GM21737 (cell line): ENCODE measurements at regions not wholly inside any gene's neighbourhood (a gene's known extent, or its start where the extent isn't known, plus 50 kb on each side); places are given as distances from the start of the nearest gene placed in this dataset.
"Not testable (repeated sequence)": the region's sequence is repeated elsewhere in the genome, so short reads cannot be mapped to it uniquely, and the experiment has no call there.

Experiments
- ATAC-seq: cut with Tn5 transposase; IDR thresholded peaks from one replicate; pipeline ENCODE4 v1.9.1; 2021; ENCODE audit warnings: mild to moderate bottlenecking, moderate library complexity; ENCODE audit not compliant: unreplicated experiment

GRCh38 chr4:10841697-10842096, 157.1 kb upstream of the CLNK start:
- ATAC-seq, result no peak

- ATAC-seq, result no peak
Observed at GRCh38 chr4:10837151-10837550, 152.6 kb upstream of the CLNK start.

DNA sequence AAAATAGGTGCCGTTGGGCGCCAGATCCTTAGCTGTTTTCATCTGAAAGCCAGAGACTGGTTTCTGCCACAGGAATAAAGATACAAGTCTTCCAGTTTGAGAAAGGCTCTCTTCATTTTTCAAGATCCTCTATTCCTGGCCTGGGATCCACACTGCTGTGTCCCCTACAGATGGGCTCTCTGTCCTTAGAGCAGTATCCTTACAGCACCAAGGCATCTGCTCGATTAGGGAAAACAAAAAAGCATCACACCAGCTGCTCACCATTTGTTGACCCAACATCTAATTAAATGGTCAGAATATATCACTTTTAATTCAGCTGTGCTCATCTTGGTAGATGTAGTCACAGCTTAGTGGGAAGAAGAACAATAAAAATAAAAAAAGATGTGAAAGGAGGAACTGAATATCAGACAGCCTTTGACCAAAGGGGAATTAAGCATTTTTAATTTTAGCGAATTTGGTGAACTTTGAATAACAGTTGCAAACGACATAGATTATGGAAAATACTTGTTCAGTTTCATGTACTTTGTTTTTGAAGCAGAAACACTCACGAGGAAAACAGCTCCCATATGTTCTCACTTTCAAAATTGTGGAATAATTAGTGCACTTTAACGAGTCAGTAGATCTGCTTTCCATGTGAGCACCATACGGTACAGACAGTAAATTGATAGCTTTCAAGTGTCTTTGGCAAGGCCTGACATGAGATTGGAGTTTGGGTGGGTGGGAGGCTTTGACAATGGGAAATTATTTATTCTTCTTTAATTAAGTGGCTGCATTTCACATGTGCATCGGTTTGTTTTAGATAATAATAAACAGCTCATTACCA, 148.4 kb upstream of the CLNK start:
- ATAC-seq, result no peak

- no peak for ATAC-seq
Observed at GRCh38 chr4:10831727-10832408, 147.3 kb upstream of the CLNK start.

- not testable (repeated sequence) for ATAC-seq
Observed at GRCh38 chr4:10828918-10829538, 144.5 kb upstream of the CLNK start.

DNA sequence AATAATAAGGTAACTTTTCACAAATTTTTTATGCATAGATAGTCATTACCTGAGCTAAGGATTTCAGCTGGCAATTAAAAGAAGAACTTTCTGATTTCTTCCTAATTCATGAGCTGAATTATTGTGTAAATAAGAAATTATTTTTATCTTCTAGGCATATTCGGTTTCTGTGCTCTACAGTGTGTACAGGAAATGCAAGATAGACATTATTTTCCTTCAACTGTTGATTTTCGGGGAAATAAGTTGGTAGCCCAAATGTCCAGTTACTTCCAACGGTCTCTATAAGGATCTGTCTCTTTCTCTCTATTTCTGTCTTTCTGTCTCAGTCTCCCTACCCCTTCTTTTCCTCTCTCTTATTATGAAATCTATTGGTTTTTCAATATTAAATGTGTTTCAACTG, 137.3 kb upstream of the CLNK start:
- no peak for ATAC-seq

- ATAC-seq, result no peak
Observed at GRCh38 chr4:10816571-10816970, 132.0 kb upstream of the CLNK start.

GRCh38 chr4:10811991-10812390, 127.4 kb upstream of the CLNK start:
- no peak for ATAC-seq

GRCh38 chr4:10810411-10810810, 125.8 kb upstream of the CLNK start:
- no peak for ATAC-seq

GRCh38 chr4:10809905-10810304, 125.3 kb upstream of the CLNK start:
- ATAC-seq, result no peak

DNA sequence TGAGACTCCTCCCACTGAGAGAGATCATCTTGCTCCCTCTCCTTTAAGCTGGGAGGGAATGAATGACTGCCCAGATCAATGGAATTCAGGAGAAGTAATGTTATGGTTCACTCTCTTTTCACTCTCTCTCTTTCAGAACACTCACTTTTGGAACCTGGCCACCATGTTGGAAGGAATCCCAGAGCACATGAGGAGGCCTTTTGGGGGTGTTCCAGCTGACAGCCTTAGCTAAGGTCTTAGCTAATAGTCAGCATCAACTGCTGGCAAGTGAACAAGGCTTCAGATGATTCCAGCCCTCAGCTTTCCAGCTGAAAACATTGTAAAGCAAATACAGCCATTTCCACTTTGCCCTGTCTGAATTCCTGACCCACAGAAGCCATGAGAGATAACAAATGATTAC, 124.0 kb upstream of the CLNK start:
- no peak for ATAC-seq

DNA sequence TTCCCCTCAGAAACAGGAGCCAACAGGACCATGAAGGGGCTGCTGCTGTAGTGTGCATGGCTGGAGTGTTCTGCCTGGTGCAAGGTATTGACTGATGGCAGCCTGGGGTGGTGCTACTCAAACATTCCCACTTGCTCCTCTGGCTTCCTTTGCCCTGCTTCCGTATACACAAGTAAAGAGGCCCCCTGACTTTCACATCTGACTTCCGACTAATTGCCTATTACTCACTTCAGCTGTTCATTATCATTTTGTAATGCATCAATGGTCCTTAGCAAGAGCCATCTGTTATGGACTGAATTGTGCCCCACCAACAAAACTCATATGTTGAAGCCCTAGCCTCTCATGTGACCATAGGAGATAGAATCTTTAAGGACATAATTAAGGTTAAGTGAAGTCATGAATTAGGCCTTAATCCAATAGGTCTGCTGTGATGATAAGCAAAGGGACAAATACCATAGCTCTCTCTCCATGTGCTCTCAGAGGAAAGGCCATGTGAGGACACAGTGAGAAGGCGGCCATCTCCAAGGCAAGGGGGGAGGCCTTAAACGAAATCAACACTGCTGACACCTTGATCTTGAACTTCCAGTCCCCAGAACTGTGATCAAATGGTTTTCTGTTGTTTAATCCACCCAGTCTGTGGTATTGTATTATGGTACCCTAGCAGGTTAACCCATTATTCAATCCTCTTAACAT, 122.5 kb upstream of the CLNK start:
- ATAC-seq, result no peak

DNA sequence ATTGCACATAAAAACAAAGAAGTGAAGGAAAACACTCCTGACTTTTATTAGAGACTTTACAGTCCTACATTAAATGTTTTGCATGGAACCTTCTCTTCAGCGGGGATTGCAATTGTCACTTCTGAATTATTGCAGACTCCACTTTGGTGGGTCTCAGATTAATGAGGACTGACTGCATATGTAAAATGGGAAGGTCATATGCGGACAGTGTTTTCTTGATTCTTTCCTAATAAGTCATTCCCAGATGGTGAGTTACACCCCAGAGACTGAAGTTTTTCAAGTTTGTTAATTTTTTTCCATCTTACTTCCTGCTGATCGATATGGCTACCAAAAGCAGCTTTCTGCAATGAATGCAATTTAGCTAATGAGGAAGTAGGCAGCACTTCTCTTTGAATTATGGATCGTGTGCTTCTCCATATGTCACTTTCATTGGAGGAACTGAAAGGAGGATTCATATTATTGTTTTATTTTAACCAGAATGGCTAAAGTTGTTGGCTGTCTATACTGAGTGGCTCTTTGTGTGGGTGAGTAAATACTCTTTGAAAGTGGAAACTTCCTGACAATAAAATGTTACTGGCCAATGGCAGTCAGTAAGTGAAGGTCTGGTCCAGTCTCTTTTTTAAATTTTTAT, 119.3 kb upstream of the CLNK start:
- no peak for ATAC-seq

DNA sequence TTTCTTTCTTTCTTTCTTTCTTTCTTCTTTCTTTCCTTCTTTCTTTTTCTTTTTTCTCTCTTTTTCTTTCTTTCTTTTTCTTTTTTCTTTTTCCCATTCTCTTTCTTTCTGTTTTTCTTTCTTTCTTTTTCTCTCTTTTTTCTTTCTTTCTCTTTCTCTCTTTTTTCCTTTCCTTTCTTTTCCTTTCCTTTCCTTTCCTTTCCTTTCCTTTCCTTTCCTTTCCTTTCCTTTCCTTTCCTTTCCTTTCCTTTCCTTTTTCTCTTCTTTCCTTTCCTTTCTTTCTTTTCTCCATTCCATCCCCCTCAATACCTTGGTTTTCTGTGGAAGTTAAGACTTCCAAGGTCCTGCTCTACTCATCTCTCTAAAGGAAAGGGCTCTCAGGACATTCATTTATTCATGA, 102.8 kb upstream of the CLNK start:
- ATAC-seq, result no peak

- no peak for ATAC-seq
Observed at GRCh38 chr4:10784621-10785020, 100.1 kb upstream of the CLNK start.

- ATAC-seq, result no peak
Observed at GRCh38 chr4:10783351-10783750, 98.8 kb upstream of the CLNK start.

GRCh38 chr4:10781805-10782204, 97.2 kb upstream of the CLNK start:
- ATAC-seq, result no peak

DNA sequence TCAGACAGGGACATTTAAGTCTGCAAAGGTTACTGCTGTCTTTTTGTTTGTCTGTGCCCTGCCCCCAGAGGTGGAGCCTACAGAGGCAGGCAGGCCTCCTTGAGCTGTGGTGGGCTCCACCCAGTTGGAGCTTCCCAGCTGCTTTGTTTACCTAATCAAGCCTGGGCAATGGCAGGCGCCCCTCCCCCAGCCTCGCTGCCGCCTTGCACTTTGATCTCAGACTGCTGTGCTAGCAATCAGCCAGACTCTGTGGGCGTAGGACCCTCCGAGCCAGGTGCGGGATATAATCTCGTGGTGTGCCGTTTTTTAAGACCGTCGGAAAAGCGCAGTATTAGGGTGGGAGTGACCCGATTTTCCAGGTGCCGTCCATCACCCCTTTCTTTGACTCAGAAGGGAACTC, 96.2 kb upstream of the CLNK start:
- ATAC-seq, result not testable (repeated sequence)

DNA sequence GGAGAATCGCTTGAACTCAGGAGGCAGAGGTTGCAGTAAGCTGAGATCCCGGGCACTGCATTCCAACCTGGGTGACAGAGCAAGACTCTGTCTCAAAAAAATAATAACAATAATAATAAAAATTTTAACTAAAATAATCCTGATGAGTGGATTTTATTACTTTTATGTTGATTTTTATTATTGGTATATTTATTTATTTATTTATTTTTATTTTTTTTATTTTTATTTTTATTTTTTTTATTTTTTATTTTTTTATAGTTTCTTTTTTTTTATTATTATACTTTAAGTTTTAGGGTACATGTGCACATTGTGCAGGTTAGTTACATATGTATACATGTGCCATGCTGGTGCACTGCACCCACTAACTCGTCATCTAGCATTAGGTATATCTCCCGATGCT, 90.6 kb upstream of the CLNK start:
- ATAC-seq, result not testable (repeated sequence)

DNA sequence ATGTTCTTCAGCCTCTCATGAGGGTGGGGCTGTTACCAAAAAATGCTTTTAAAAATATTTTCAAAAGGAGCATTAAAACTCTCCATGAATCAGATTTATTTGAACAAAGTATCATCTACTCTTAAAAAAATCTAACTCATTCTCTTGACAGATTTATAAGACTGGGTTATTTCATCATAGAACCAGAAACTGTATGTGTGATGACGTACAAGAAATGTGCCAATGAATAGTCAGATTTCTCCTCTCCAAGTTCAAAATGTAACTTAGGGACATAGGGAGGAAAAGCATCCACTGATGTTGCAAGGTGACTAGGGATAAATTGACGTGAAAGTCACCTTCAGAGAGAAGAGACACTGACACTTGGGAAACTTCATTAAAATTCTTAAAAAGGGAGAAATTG, 89.1 kb upstream of the CLNK start:
- no peak for ATAC-seq

DNA sequence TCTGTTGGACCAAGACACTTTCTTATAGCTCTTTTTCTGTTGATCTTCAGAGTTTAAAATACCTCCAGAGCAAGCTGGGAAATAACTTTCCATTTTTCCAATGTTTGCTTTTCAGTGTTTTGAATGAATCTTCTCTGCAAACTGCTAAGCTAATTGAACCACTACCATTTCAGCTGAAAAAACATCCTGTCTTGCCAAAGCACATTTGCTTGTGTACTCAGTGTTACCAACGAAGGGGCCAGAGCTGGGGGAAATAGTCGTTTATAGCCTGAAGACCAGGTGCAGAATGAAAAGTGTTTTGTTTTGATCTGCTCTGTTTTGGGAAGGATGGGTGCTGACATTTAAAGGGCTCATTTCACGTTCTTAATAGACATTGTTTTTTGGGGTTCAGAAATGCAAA, 88.4 kb upstream of the CLNK start:
- no peak for ATAC-seq
